ENCODE measurements at regions not wholly inside any gene's neighbourhood (a gene's known extent, or its start where the extent isn't known, plus 50 kb on each side); places are given as distances from the start of the nearest gene placed in this dataset.

- no peak for DNase-seq (ENCODE audit: low read depth in 2 of 2)
These were observed 133.6 kb upstream of the BMP4 start for GRCh38 chr14:54090274-54090673.

GRCh38 chr14:54094765-54095164 is 138.1 kb upstream of the BMP4 start:
- DNase-seq (ENCODE audit: low read depth in 2 of 2) = no peak

- DNase-seq (ENCODE audit: low read depth in 2 of 2) = no peak
These were observed 141.9 kb upstream of the BMP4 start for GRCh38 chr14:54098536-54098935.

GRCh38 chr14:54102051-54102456 is 145.4 kb upstream of the BMP4 start:
- DNase-seq (ENCODE audit: low read depth in 2 of 2) = no peak

GRCh38 chr14:54102530-54102929 is 145.9 kb upstream of the BMP4 start:
- no peak for DNase-seq (ENCODE audit: low read depth in 2 of 2)

- no peak for DNase-seq (ENCODE audit: low read depth in 2 of 2)
These were observed 148.0 kb upstream of the BMP4 start for GRCh38 chr14:54104601-54105145.

- no peak for DNase-seq (ENCODE audit: low read depth in 2 of 2)
These were observed 148.8 kb upstream of the BMP4 start for GRCh38 chr14:54105406-54105805.

GRCh38 chr14:54105898-54106297 is 149.3 kb upstream of the BMP4 start:
- no peak for DNase-seq (ENCODE audit: low read depth in 2 of 2)

- no peak for DNase-seq (ENCODE audit: low read depth in 2 of 2)
These were observed 150.2 kb upstream of the BMP4 start for GRCh38 chr14:54106661-54107377.

- DNase-seq (ENCODE audit: low read depth in 2 of 2) = no peak
These were observed 152.2 kb upstream of the BMP4 start for GRCh38 chr14:54108481-54109471.

- no peak for DNase-seq (ENCODE audit: low read depth in 2 of 2)
These were observed 153.0 kb upstream of the BMP4 start for GRCh38 chr14:54109521-54110120.

- DNase-seq (ENCODE audit: low read depth in 2 of 2) = no peak
These were observed 158.3 kb upstream of the BMP4 start for GRCh38 chr14:54114941-54115340.

- no peak for DNase-seq (ENCODE audit: low read depth in 2 of 2)
These were observed 159.7 kb upstream of the BMP4 start for GRCh38 chr14:54116198-54116885.

GRCh38 chr14:54116972-54117371 is 160.3 kb upstream of the BMP4 start:
- DNase-seq (ENCODE audit: low read depth in 2 of 2) = no peak

- no peak for DNase-seq (ENCODE audit: low read depth in 2 of 2)
These were observed 160.8 kb upstream of the BMP4 start for GRCh38 chr14:54117396-54117795.

- no peak for DNase-seq (ENCODE audit: low read depth in 2 of 2)
These were observed 161.3 kb upstream of the BMP4 start for GRCh38 chr14:54117924-54118323.

GRCh38 chr14:54120260-54120659 is 163.6 kb upstream of the BMP4 start:
- DNase-seq (ENCODE audit: low read depth in 2 of 2) = no peak

GRCh38 chr14:54121466-54122027 is 164.9 kb upstream of the BMP4 start:
- no peak for DNase-seq (ENCODE audit: low read depth in 2 of 2)

- no peak for DNase-seq (ENCODE audit: low read depth in 2 of 2)
These were observed 167.2 kb upstream of the BMP4 start for GRCh38 chr14:54123841-54124240.

GRCh38 chr14:54125109-54125508 is 168.5 kb upstream of the BMP4 start:
- DNase-seq (ENCODE audit: low read depth in 2 of 2) = no peak

GRCh38 chr14:54126947-54127346 is 170.3 kb upstream of the BMP4 start:
- DNase-seq (ENCODE audit: low read depth in 2 of 2) = no peak

Measured in stimulated activated CD4-positive, alpha-beta T cell treated with anti-CD3 and anti-CD28 coated beads, Interleukin-1b, Interleukin-23, amount 100 ng/mL, for 4 hours (primary cell).